NCI-H2171 (cell line): ENCODE measurements at regions not wholly inside any gene's neighbourhood (a gene's known extent, or its start where the extent isn't known, plus 50 kb on each side); places are given as distances from the start of the nearest gene placed in this dataset.

ENCODE experiments used
- DNase-seq: peaks from one replicate; lab custom pipeline; 2025; lab: John Stamatoyannopoulos, UW

DNA sequence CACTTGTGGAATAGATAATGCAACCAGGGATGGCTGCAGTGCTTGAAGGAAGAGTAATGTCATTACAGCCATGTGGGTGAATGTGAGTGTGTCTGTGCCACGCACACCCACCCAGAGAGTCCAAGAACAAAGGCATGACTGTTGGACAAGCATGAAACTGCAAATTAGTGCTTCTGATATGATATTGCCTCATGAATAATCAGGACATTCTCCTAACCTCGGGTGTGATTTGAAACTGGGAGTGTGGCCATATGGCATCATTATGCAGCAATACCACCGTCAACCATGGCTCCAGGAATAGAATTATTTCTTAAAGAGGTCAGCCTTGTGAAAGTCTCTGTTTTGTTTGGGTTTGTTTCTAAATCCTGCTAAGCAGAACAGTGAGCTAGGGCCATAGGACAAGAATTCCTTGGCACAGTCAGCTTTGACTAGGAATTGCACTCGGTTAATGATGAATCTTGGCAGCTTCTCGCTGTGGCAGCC lies 678.0 kb upstream of the RAB6C start:
- DNase-seq: no peak

DNA sequence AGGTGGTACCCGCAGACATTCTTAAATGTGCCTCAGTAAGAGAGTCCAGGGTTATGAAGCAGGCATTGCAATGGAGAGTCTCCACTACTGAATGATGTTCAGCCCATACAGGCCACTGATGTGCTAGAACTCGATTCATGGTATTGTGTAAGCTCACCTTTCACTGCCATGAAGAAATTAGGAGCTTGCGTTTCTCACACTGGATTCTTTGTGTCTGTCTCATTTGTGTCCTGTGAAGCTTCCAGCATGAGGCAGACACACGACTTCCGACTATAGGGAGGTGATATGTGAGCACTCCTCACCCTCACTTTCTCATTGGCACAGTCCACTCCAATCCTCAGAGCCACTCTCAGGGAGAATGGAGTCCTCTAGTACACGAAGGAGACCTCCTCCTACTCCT lies 677.4 kb upstream of the RAB6C start:
- no peak for DNase-seq

DNA sequence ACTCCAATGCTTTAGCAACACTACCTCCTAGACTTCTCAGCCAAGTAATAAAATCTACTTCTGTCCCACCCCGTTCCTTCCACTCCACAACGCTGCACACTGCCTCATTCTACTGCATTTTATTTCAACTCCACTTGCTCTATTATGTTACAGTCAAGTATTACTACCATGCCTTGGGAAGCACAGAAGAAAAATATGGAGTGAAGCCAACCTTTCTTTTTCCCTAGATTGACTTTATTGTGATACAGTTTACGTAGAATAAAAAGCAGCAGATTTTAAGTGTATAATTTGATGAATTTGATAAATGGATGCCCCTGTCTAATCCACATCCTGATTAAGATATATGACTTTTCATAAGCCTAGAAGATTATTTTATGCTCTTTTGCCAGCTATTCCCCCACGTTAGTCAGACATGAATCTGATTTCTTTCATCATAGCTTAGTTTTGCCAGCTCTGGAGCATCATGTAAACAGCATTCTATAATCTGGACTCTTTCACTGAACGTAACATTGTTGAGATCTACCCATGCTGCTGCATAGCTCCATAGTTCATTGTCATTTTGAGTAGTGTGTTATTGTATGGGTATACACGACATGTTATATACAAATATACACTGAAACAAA lies 676.8 kb upstream of the RAB6C start:
- no peak for DNase-seq

DNA sequence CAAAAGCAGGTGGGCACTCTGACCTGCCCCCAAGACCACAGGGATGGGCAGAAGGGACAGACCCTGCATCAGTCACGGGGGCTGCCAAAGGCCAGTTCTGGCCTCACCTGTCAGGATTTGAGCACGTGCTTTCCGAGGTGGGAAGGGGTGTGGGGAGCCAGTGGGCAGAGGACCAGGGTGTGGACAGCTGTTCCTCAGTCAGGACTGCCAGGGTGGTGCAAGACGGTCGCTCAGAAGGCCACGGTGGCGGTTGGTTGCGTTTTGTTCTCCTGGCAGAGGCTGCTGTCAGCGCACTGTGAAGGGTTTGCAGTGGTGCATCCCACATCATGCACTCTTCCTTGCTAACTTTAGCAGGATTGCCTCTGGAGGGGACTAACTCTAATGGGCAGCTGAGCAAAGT lies 665.3 kb upstream of the RAB6C start:
- no peak for DNase-seq

DNA sequence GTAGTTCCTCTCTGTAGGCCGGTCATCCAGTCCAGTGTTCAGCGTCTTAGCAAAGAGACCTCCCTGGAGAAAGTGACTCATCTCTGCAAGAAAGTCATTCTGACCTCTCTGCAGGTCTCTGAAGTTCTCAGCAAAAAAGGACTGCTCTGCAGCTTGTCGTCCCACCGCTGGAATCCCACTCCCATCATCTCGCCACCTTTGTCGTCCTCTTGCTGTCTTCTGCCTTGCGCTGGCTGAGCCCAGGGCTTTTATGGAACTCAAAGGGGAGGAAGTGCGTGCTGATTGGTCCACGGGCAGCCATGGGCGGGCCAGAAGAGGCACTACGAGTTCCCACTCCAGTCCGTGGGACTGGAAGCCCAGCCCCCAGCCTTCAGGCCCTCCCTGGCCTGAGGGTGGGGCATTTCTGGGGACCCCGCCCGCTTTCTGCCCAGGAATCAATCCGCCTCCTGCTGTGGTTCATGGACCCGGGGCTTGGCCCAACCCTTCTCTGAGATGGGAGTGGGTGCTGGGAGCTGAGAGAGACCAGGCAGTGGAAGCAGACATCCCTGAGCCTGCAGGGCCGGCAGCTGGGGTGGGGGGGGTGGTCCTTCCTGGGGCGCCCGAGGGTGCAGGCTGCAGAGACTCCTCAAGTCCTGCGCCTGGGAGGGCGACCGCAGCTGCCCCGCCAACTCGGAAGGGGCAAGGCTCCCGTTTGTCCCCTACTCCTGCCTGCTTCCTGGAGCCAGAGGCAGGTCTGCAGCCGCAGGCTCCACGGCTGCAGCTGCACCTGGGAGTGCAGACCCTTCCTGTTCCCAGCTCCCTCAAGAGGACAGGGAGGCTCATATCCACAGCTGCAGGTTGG lies 660.7 kb upstream of the RAB6C start:
- no peak for DNase-seq

DNA sequence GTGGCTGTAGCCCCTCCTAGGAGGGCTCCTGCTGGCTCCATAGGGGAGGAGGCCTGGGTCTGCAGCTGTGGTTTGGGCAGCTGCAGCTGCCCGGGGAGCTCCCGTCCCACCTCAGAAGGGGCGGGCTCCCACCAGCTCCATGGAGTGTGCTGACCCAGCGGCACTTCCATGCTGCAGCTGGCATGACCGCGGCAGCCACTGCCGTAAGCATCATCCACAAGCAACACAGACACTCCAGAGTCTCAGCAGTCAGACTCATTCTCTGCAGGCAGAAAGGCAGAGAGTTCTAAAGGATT lies 660.1 kb upstream of the RAB6C start:
- DNase-seq: no peak

DNA sequence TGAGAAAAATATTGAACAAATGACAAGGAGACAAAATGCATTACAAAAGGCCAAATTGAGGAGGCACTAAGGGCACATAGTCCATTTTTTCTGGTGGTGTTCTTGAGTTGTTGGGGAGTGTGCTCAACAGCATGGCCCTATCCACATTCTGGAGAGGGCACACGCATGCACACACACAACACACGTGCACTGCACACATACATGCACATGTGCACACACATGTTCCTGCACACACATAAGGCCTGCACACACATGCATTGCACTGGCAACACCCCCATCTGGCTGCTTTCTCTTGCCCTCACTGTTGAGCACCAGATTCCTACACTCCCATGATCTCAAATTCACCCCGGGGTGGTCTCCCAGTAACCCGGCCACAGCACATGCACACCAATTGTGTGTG lies 659.2 kb upstream of the RAB6C start:
- no peak for DNase-seq

DNA sequence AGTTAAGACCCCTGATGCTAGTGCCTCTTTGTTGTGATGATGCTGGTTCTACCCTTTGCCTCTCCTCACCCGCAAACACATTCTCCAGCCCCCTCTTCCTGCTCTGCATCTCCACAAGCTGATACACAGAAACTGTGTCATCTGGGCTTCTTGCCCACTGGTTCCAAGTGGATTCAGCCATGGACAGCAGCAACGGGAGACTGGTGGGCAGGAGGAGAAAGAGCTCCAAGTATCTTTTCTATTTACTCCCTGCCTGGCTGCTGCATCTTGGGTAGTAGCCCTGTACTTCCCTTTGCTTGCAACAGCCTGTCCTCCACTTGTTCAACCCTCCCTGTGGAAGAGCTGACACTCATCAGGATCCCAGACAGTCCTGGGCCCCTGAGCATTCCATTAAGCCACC lies 655.1 kb upstream of the RAB6C start:
- no peak for DNase-seq

DNA sequence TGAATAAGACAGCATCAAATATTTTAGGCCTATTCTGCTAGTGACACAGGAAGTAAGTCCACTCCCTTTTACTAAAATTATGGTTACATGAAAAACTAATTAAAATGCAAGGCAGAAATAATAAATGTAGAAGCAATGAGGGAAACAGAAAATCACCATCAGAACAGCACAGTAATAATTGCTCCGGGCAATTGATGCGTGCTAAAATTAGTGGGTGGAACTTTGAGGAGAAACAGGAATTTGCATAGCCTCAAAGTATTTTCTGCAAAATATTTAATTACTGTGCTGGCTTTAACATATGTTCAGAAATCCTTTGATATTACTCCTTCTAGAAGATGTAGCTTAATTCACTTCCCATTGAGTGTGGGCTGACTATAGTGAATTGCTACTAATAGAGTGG lies 654.3 kb upstream of the RAB6C start:
- no peak for DNase-seq

DNA sequence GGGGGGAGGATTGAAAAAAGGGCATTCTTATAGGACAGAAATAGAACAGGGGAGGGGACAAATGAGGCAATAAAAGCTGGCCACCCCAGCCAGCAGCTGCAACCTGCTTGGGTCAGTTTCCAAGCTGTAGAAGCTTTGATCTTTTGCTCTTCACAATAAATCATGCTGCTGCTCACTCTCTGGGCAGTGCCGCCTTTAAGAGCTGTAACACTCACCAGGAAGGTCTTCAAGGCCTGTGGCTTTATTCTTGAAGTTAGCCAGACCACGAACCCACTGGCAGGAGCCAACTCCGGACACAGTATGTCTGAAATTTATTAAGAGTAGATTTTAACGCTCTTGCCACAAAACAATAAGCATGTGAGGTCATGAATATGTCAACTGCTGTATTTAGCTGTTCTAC lies 649.9 kb upstream of the RAB6C start:
- no peak for DNase-seq

DNA sequence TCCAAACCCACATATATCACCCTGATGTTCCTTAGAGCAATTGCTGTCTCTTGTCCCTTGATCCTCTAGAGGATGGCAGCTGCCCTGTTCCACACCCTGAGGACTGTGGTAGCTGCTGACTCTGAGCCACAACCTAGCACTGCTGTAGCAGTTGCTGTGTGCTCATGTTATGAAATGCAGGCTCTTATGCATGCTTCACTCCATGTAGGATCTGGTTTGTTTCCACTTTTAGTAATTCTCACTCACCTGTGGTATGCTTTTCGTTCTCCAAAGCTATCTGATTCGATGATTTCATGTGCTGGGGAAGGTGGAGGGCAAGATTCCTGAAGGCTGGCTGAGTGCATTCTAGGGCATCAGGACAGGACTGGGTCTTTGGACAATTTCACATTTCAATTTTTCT lies 649.0 kb upstream of the RAB6C start:
- DNase-seq: no peak

DNA sequence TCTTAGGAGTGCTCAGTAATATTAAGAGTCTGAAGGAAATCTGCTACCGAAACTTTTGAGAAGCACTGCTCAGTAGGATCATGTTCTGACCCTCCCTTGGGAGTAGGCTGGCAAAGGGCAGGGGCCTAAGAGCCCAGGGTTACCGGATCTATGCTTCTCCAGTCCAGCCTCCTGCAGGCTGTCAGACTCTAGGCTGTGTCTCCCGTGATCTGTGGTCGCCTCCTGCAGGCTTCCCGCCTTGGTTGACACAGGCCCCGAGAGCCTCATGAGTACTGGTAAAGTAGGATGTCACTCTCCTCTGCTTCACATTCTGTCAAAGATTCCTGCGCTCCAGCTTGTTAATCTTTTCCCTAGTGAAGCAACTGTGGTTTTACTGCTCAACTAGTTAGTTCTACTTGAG lies 647.8 kb upstream of the RAB6C start:
- DNase-seq: no peak

DNA sequence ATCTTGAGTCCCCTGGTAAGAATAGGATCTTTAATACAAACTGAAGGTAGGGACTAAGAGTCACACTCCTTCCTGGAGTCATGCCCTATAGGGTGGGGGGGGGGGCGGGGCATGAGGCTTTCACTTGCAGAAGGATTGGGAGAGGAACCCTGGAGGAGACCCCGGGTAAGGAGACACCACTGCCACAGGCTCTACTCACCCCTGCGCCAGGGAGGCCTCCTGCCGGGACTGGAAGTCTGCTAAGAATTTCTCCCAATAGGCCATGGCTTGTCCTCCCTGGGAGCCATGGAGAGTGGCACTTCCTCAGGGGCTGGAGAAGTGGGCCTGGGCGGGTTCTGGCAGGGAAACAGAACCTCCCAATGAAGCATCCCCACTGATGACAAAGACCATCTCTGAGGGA lies 645.3 kb upstream of the RAB6C start:
- DNase-seq: no peak

DNA sequence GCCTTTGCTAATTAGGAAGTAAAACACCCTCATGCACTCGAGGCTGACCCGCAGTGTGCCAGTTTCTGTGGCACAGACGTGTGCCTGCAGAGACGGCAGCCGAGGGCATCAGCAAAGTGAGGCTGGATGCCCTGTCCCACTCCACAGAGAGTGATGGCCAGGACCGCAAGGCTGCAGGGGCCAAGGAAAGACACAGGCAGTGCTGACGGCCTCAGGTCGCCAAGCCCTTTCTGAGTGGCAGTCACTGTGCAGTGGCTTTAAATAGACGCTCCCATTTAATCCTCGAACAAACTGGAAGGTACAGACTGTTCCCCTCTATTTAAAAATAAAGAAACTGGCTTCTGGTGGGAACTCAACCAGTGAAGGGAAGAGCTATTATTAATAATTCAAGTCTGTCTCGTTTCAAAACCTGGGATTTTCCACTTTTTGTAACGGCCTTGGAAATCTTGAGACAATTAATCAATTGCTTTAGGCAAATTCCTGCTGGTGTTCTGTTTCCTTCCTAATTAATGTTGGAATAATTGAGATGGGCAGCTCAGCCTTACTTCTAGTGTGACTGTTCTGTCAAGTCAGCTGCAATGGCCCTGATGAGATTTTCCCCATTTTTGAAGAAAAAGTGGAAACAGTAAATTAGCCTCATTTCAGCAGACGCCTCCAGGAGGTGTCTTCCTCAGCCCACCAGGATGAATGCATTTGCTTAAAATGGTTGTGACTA lies 644.6 kb upstream of the RAB6C start:
- no peak for DNase-seq

DNA sequence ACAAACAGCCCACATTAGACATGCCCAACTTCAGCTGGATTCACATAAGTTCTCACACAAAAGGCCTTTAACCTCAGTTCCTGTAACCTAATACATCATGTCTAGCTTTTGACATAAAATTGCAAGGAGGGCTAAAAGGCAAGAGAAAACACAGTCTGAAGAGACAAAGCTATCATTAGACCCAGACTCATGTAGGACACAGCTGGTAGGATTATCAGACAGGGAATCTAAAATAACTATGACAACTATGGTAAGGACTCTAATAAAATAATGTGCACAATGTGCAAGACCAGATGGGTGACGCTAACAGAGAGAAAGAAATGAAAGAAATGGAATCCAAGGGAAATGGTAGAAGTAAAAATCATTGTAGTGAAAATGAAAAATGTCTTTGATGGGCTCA lies 643.2 kb upstream of the RAB6C start:
- no peak for DNase-seq

DNA sequence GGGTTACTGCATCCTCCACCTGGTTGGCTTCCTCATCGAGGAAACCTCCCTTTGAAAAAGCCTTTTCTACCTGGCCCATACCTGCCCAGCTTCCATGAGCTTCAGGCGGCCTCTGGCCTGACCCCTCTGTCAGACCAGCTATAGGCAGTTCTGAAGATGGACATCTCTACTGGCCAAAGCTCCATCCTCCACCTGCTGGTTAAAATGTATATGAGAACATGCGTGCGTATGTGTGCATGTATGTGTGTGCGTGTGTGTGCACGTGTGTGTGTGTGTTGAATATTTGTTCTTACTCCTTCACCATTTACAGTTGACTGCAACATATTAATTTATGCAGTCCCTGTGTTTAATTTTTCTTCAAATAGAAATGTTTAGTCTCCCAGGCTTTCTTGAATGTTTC lies 642.4 kb upstream of the RAB6C start:
- no peak for DNase-seq

DNA sequence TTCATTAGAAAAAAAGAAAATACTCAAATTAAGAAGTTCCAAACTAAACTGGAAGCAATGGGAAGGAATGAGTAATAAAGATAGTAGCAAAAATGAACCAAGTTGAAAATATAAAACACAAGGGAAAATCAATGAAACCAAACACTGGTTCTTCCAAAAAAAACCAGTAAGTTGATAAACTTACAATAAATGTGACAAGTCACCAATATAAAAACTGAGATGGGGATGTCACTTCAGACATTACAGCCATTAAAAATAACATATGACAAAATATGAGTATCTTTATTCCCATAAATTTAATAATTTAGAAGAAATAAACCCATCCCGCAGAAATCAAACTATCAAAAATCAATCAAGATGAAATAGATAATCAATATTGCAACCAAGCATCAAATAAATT lies 633.9 kb upstream of the RAB6C start:
- DNase-seq: no peak

DNA sequence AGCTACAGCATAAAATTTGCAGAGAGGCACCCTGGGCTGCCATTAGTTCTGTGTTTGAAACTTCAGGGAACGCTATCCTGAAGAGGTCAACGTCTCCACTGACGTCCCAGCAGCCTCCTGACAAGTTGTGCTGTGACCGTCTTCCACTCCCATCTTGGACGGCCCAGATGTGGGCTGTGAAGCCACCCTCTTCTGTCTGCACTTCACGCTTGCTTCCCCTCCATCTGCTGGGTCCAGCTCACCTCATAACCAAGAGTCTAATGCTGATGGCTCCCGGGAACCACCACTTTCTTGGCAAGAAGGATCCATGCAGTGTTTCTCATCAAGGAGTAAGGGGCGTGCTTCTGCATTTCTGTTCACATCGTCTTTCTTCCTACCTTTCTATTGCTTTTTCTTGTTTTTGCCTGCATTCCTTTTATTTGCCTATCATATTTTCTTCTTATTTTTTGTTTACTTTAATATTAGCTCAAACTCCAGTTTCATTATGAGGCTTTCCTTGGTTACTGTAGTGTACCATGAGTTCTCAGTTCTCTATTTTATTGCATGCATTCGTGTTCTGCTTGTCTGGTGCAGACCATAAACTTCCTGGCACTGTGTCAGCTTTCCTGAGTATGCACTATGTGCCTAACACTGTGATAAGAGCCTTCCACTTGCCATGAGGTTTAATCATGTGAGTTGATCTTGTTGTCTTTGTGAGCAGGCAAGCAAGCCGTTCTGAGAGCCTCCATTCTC lies 631.8 kb upstream of the RAB6C start:
- DNase-seq: no peak

DNA sequence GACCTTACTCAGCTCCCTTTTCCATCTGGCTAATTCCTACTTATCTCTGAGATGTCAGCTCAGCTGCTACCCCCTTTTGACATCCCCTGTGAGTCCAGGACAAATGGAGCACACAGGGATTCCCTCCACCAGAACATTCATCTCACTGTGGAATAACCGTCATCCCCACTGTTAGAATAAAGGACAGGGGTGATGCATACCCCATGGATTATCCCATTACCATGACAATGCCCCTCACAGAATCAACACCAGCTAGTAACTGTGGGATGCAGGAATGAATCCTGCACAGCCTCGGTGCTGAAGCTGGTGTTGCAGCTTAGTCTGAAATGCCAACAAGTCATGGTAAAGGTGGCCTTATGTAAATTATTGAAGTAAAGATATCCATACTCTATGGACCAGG lies 624.8 kb upstream of the RAB6C start:
- no peak for DNase-seq

DNA sequence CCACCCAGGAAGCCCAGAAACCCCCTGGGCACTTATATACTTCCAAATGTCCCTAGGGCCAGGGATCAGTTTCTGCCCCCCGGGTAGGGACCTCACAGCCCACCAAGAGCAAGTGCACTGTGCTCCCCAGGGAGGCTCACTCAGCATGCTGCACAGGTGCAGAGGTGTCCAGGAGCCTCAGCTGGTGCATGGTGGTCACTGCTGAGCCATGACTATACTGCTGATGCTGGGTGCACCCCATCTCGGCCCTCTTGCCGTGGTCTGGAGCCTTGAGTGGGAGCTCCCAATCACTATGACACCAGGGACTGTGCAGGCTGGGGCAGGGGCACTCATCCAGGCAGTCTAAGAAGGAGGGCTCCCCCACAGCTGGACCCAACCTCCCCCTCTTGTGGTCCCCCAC lies 617.8 kb upstream of the RAB6C start:
- DNase-seq: no peak

DNA sequence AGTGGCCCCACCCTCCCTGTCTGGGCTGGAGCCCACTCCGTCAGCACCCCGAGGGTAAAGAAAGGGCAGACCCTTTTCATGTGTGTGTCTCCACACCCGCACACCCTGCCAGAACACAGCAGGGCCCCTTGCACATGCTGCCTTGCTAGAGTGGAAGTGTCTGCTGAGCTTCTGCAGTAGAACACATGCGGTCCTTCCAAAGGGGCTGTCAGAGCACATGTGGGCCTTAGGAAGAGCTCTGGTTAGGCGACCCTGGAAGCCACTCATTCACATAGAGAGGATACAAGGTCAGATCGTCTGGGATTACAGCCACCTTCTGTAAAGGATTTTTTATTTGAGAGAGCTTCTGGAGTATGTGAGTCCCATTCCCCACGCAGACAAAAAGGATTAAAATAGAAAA lies 613.2 kb upstream of the RAB6C start:
- DNase-seq: no peak

DNA sequence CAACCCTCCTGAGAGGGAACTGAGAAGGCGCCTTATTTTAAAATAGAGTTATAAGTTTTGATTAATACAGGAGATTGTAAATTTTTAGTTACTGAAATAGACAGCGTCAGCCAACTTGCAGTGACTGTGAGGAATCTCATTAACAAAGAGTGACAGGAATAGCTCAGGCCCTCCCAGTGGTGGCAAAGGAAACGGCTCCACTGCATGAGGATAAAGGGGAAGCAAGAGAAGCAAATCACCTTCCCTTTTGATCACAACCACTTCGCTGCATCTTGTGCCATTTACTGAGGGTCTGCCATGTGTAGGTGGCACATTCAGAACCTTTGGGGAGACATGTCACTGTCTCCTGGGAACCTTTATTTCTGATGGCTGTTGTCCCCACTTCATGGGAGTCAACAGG lies 612.4 kb upstream of the RAB6C start:
- no peak for DNase-seq

DNA sequence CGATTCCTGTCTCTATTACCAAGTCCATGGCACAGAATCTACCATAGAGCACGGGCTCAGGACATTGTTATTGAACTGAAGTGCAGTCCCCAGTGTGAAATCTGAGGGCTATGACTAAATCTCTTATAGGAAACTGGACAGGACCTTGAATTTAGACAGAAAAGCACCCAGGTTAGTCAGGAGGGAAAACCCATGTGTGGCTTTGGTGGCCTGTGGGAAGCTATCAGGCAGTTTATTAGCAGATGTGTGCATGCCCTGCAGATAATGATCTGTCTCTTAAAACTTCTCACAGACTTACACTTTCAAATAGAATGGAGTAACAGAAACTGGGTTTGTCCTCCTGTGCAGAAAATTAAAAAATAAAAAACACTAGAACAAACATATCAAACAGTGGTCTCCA lies 610.0 kb upstream of the RAB6C start:
- DNase-seq: no peak
